Anterior cingulate cortex (tissue), 58 donors: ENCODE measurements at regions not wholly inside any gene's neighbourhood (a gene's known extent, or its start where the extent isn't known, plus 50 kb on each side); places are given as distances from the start of the nearest gene placed in this dataset.
"Not testable (repeated sequence)": the region's sequence is repeated elsewhere in the genome, so short reads cannot be mapped to it uniquely, and the experiment has no call there.

ENCODE experiments used
- DNase-seq, 58 donors: peaks; one replicate each; lab custom pipeline; 2025; lab: John Stamatoyannopoulos, UW

- DNase-seq = no peak
Measured at GRCh38 chr1:80533775-80534334, 1266.9 kb upstream of the ADGRL2 start.

- no peak for DNase-seq
Measured at GRCh38 chr1:80533093-80533492, 1267.6 kb upstream of the ADGRL2 start.

DNA sequence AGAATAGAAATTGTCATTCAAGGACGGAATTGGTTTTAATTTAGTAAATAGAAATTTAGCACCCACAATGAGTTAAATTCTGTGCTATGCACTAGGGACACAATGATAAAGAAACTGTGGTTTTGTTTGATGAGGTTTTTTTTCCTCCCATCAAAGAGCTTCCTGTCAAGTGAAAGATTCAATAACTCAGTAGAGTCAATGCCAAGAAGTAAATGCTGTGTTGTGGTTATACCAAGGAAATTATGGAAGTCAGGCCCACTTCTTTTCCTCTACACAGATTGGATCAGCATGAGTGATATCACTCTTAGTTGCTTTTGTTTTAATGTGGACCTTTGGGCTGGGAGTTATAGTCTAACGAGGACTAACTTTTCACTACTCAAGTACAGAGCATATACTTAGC, 1269.6 kb upstream of the ADGRL2 start:
- DNase-seq = no peak

- no peak for DNase-seq
Measured at GRCh38 chr1:80529546-80529945, 1271.2 kb upstream of the ADGRL2 start.

DNA sequence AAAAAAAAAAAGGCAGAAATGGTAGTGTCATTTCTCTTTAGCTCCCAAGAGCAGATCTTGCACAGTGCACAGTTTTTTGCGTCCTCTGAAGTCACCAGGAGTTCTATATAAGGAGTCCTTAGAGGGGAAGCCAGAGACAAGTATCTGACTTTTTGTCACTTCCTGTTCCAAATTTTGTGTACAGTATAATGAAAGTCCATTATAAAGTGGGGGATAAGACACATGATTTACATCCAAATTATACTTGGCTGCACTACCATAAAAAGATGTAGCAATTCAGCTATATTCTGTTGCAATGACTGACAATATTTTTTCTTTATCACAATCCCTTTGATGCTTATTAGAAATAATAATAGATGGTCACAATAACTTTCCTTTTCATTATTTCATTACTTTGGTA, 1276.9 kb upstream of the ADGRL2 start:
- no peak for DNase-seq

- DNase-seq = not testable (repeated sequence)
Measured at GRCh38 chr1:80523071-80523470, 1277.7 kb upstream of the ADGRL2 start.

DNA sequence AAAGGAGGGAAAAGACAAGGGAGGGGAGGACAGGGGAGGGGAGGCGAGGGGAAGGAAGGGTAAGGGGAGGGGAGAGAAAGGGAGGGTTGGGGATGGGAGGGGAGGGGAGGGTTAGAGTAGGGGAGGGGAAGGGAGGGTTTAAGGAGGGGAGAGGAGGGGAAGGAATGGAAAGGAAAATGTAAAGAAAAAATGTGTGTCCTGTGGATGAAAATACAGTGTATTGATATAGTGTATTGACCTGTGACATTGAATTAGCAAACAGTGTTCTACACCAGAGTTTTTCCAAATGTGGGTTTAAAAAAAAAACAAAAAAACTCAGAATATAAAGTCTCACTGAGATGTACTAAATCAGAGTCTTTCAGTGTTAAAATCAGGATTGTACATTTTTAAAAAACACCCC, 1279.8 kb upstream of the ADGRL2 start:
- no peak for DNase-seq

DNA sequence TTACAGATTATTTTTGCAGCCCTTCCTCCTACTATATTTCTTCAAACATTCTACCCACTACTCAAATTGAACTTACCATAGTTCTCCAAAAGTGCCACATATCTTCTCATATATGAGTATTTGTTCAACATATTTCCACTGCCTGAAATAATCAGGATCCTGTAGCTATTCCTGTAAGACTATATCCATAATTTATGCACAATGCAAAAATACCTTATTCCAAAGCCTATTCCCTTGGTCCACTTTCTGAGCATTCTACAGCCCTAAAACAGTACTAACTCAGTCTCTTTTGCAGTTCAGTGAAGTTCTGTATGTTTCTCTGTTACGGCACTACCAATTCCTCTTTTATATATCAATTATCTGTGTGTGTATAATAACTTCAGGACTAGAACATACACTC, 1283.7 kb upstream of the ADGRL2 start:
- DNase-seq = no peak

DNA sequence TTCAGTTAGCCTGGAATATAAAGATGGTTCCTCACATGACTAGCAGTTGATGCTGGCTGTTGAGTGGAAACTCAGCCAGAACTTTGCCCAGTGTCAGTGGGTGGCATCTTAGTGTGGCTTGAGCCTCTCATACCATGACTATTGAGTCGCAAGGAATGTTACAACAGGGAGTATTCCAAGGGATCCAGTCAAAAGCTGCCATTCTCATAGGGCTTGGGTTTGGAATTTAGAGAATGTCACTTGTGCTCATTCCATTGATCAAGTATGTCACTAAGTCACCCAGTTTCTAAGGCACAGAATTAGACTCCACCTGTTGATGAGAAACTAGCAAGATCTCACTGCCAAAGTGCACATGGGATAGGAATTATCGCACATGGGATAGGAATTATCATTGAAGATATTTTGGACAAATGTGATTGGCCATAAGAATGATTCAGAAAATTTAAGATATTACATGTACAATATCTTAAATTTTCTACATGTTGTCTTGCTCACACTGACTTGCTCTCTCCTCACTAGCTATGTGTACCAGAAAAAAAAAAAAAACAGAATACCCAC, 1290.7 kb upstream of the ADGRL2 start:
- no peak for DNase-seq

- DNase-seq = no peak
Measured at GRCh38 chr1:80506216-80506615, 1294.5 kb upstream of the ADGRL2 start.

GRCh38 chr1:80498673-80499072, 1302.1 kb upstream of the ADGRL2 start:
- no peak for DNase-seq

DNA sequence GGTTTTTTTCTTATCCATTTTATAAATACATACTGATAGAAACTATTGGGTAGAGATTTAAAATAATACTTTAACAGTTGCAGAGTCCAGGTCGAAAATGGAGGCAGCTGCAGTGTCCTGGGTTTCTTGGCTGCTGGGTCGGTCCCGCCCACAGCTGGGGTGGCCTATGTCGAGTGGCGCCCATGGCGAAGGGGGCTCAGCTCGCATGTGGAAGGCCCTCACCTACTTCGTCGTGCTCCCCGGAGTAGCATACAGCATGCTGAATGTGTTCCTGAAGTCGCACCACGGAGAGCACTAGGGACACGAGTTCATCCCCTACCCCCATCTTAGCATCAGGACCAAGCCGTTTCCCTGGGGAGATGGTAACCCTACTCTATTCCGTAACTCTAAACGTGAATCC, 1304.9 kb upstream of the ADGRL2 start:
- no peak for DNase-seq

GRCh38 chr1:80472145-80472544, 1328.6 kb upstream of the ADGRL2 start:
- DNase-seq = no peak

DNA sequence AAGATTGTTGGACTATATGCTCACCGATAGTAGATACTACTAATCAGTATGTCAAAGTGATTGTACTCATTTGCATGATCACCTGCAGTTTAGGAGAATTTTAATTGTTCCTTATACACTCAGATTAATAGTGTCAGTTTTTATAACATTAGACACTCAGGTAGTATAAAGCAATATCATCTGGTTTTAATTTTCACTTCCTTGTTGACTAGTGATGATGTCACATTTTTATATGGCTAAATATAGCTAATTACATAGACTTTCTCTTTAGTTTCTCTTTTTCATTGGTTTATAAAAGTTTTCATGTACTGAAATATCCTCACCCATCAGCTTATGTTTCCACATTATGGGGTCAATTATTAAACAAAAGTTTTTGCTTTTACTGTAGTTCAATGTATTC, 1332.4 kb upstream of the ADGRL2 start:
- DNase-seq = no peak

DNA sequence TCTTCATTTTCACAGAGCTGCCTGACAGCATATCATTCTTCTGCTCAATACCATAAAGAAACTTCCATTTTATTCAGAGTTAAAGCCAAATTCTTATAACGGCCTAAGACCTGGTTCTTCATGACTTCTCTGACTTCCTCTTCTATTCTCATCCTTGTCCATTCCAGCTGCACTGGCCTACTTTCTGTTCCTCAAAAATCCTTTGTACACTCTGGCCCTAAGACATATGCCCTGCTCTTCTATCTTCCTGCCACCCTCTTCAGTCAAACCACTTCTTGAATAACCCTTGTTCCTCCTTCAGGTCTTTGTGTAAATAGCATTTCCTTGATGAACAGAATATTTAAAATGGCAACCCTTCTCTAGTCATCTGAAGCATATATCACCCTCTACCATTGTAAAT, 1338.7 kb upstream of the ADGRL2 start:
- peak in 1 of 58 donors; percentile 3 for DNase-seq

DNA sequence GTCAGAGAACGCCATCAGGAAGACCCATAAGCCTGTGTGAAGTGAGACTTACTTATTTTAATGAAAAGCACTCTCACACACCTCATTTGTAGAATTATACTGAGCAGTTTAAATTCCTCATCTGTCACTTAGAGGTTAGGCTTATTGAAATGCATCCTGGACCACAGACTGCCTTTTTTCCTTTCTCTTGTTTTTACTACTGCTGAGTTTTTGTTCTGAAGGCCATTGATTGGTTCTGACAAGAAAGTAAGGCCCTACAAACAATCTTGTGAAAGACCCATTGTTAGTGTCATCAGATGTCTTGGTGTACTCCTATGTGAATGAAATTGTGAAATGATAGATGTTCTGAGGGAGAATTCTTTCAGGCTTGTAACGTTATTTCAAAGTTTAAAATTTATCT, 1343.3 kb upstream of the ADGRL2 start:
- no peak for DNase-seq

- no peak for DNase-seq
Measured at GRCh38 chr1:80453775-80454174, 1347.0 kb upstream of the ADGRL2 start.

DNA sequence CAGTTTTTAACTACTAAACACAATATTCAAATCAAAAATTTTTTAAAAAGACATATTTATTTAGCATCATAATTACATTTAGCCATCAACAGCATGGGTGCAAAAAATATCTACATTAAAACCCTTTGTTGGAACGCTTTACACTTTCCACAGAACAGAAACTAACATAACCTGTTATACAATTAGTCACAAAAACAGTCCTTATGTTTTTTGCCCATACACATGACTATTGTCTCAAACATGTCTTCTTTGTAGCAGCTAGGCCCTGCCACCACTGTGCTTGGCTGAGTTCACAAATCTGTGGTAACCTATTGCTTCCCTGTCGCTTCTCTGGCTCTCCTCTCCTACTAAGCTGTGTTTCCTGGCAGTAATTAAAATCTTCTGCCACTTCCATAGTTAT, 1350.0 kb upstream of the ADGRL2 start:
- no peak for DNase-seq

DNA sequence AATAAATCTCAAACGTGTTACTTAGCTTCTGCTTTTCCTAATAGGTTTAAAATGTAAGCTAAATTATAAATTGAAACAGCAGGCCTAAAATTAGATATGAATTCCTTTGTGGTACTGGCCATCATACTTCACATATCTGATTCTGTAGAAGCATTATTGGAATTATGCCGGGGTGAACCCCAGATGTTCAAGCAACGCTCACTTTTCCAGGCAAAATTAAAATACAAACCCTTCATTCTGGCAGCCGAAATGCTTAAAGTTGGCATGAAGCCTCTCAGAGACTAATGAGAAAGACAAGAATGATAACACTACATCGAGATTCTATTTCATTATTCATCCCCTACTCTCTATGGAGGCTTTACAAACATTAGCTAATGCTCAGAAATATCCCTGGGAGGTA, 1352.7 kb upstream of the ADGRL2 start:
- no peak for DNase-seq

- DNase-seq = no peak
Measured at GRCh38 chr1:80447526-80447925, 1353.2 kb upstream of the ADGRL2 start.

DNA sequence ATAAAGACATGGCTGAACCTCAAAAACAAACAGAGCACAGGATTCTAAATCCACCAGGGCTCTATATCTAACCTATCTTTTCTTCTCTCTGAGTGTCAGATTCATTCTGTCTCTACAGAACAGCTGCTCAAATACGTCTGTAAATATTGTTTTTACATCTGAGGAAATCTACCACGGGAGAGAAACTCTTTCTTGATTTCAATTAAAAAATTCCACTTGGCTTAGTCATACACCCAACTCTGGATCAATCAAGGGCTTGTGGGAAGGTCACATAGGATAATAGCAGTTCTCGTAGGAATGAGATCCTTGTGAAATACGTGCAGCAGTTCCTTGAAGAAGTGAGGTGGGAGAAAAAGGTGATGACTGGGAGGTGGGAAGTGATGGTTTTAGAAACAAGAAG, 1355.7 kb upstream of the ADGRL2 start:
- no peak for DNase-seq

DNA sequence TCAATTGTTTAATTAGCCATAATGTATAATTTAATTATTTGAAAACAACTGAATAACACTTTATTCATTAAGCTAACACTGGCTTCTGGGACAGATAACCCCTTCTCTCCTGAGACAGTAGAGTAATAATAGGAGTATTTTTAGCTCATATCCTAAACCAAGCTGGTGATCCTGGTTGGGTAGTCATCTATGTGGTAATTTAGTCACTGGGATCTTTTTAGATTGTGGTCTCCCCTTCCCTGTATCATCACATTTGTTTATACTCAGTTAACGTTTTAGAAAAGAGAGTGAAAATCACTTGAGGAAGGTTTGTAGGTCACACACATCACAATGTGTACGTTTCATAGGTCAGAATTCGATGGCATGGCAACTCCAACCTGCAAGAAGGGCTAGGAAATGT, 1356.6 kb upstream of the ADGRL2 start:
- no peak for DNase-seq

- no peak for DNase-seq
Measured at GRCh38 chr1:80441664-80442063, 1359.1 kb upstream of the ADGRL2 start.
